Left lung (tissue), 4 donors: ENCODE measurements at regions not wholly inside any gene's neighbourhood (a gene's known extent, or its start where the extent isn't known, plus 50 kb on each side); places are given as distances from the start of the nearest gene placed in this dataset.

ENCODE experiments used
- ATAC-seq: fragments of 200-7000 bp; cut with Tn5 transposase; one replicate; pipeline ENCODE4 v1.9.1; 2020; ENCODE audit warnings: moderate library complexity
- DNase-seq, 4 donors: peaks; one replicate each; pipeline ENCODE4 v3.0.0-alpha.2; 2013 to 2020
- H3K27ac ChIP-seq, 2 donors: fragments of 200-600 bp; sonication (generic) in 1 of 2; one replicate each; pipeline versions ENCODE4 v1.5.0 to v1.8.0; 2020 to 2021
- H3K27me3 ChIP-seq, 2 donors: fragments of 200-600 bp; sonication (generic) in 1 of 2; one replicate each; pipeline versions ENCODE4 v1.5.0 to v1.8.0; 2020 to 2021
- H3K36me3 ChIP-seq, 2 donors: fragments of 200-600 bp; sonication (generic) in 1 of 2; one replicate each; pipeline versions ENCODE4 v1.5.0 to v1.8.0; 2020 to 2021
- H3K4me1 ChIP-seq, 2 donors: fragments of 200-600 bp; one replicate each; pipeline ENCODE4 v1.8.0; 2021
- H3K4me3 ChIP-seq, 2 donors: fragments of 200-600 bp; sonication (generic) in 1 of 2; one replicate each; pipeline versions ENCODE4 v1.5.0 to v1.8.0; 2020 to 2021; ENCODE audit warnings: mild to moderate bottlenecking in 1 of 2
- H3K9me3 ChIP-seq, 2 donors: fragments of 200-600 bp; sonication (generic) in 1 of 2; one replicate each; pipeline versions ENCODE4 v1.5.0 to v1.8.0; 2020 to 2021
- intact Hi-C, 2 donors: fragments of 100-400 bp; cut with DNase I; formaldehyde crosslinking; loops; one replicate each; pipeline versions ENCODE4 v1.11.2 to v1.14.2; 2022
- TF ChIP-seq, protein P1 (sequence below), 2 donors: fragments of 200-600 bp; sonication (generic) in 1 of 2; IDR thresholded peaks; one replicate each; pipeline versions ENCODE4 v1.5.0 to v1.8.0; 2021; ENCODE audit warnings: antibody characterized with exemption in 2 of 2
- donor health status: DM: no; HTN: yes; CAD: no.
- donor health status: DM: no; HTN: no; CAD: no.

DNA sequence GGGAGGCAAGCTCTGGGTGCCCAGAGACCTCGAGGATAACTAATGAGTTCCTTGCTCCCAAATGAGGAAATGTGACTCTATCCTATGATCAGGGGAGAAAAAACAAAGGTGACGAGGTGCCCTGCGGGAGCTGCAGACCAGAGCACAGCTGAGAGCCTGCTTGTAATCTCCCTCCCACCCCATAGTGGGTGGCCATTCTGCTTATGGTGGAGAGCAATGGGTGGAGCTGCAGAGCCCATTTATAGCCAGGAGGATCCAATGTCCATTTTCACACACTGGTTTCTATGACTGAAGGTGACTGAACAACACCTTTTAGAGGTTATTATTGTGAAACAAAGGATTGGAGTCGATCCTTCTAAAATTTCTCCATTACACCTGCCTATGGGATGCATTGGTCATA is 153.3 kb downstream of the COL6A3 start:
- Histone ChIP-seq H3K9me3 (no peaks in the 10 kb centered on the region), H3K4me3 (no peak overlapping the region), H3K4me1 (peaks cover 11 to 35% of the 10 kb centered on the region in 2 donors), H3K27ac (no peak overlapping the region), H3K36me3 (no peaks in the 10 kb centered on the region), H3K27me3 (no peaks in the 10 kb centered on the region)
- ATAC-seq: no peak
- TF ChIP-seq, protein P1, sequence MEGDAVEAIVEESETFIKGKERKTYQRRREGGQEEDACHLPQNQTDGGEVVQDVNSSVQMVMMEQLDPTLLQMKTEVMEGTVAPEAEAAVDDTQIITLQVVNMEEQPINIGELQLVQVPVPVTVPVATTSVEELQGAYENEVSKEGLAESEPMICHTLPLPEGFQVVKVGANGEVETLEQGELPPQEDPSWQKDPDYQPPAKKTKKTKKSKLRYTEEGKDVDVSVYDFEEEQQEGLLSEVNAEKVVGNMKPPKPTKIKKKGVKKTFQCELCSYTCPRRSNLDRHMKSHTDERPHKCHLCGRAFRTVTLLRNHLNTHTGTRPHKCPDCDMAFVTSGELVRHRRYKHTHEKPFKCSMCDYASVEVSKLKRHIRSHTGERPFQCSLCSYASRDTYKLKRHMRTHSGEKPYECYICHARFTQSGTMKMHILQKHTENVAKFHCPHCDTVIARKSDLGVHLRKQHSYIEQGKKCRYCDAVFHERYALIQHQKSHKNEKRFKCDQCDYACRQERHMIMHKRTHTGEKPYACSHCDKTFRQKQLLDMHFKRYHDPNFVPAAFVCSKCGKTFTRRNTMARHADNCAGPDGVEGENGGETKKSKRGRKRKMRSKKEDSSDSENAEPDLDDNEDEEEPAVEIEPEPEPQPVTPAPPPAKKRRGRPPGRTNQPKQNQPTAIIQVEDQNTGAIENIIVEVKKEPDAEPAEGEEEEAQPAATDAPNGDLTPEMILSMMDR (IDR thresholded peaks at IDR 0.05): no peak
- intact Hi-C loops: no loop called here
- DNase-seq: no peak

GRCh38 chr2:237261327-237261726 is 152.6 kb downstream of the COL6A3 start:
- no peak for ATAC-seq
- H3K4me3 ChIP-seq: no peak overlapping the region
- intact Hi-C loops: no loop called here
- H3K9me3 ChIP-seq: no peaks in the 10 kb centered on the region
- H3K27me3 ChIP-seq: no peaks in the 10 kb centered on the region
- no peak for DNase-seq
- H3K4me1 ChIP-seq: peaks cover 11 to 35% of the 10 kb centered on the region in 2 donors
- H3K36me3 ChIP-seq: no peaks in the 10 kb centered on the region
- TF ChIP-seq, protein P1 (IDR thresholded peaks at IDR 0.05): no peak
- no peak overlapping the region for H3K27ac ChIP-seq

GRCh38 chr2:237262838-237263771 is 150.9 kb downstream of the COL6A3 start:
- no peaks in the 10 kb centered on the region for H3K27me3 ChIP-seq
- TF ChIP-seq, protein P1 (IDR thresholded peaks at IDR 0.05): no peak
- H3K9me3 ChIP-seq: no peaks in the 10 kb centered on the region
- peaks cover 11 to 29% of the 10 kb centered on the region in 2 donors for H3K4me1 ChIP-seq
- H3K4me3 ChIP-seq: no peak overlapping the region
- H3K27ac ChIP-seq: peak overlapping the region; percentile 37 to 66
- DNase-seq (no peak), ATAC-seq (peak; percentile 68)
- no peaks in the 10 kb centered on the region for H3K36me3 ChIP-seq
- intact Hi-C loops: no loop called here

GRCh38 chr2:237264480-237265219 is 149.3 kb downstream of the COL6A3 start:
- DNase-seq: peak in 1 of 4 donors; percentile 53
- Histone ChIP-seq H3K4me3 (no peak overlapping the region), H3K9me3 (no peaks in the 10 kb centered on the region), H3K36me3 (no peaks in the 10 kb centered on the region), H3K4me1 (peaks cover 6 to 18% of the 10 kb centered on the region in 2 donors), H3K27me3 (no peaks in the 10 kb centered on the region), H3K27ac (peak overlapping the region in 1 of 2 donors; percentile 21)
- TF ChIP-seq, protein P1 (IDR thresholded peaks at IDR 0.05): no peak
- intact Hi-C loops: no loop called here
- peak; percentile 56 for ATAC-seq
